CD14-positive monocyte (primary cell): ENCODE measurements at regions not wholly inside any gene's neighbourhood (a gene's known extent, or its start where the extent isn't known, plus 50 kb on each side); places are given as distances from the start of the nearest gene placed in this dataset.

Source experiments
- DNase-seq, 3 donors: peaks; one replicate each; pipeline ENCODE4 v3.0.0-alpha.2; 2011 to 2022
- H2AFZ ChIP-seq: 2 replicates; pipeline ENCODE4 v1.6.0; 2012; ENCODE audit warnings: mild to moderate bottlenecking, low read depth, low read length, inconsistent platforms; ENCODE audit not compliant: insufficient read depth, poor library complexity, severe bottlenecking
- H3K27ac ChIP-seq, 2 donors: 1 replicate in 1 of 2; 2 replicates in 1 of 2; pipeline ENCODE4 v1.5.1; 2012 to 2013; ENCODE audit warnings: low read length in 2 of 2, control low read depth in 1 of 2, inconsistent platforms in 1 of 2, low read depth in 1 of 2, mild to moderate bottlenecking in 1 of 2
- H3K27me3 ChIP-seq, 2 donors: one replicate each; pipeline versions ENCODE4 v1.6.0 to v1.6.1; 2011 to 2013; ENCODE audit warnings: low read length in 2 of 2; ENCODE audit not compliant: control insufficient read depth in 2 of 2, insufficient read depth in 2 of 2
- H3K36me3 ChIP-seq, 2 donors: replicated peaks in 1 of 2; 1 replicate in 1 of 2; 2 replicates in 1 of 2; pipeline versions ENCODE4 v1.5.1 to v1.6.1; 2012 to 2013; ENCODE audit warnings: low read length in 2 of 2, control low read depth in 1 of 2, inconsistent platforms in 1 of 2, mild to moderate bottlenecking in 1 of 2; ENCODE audit not compliant: insufficient read depth in 2 of 2, control insufficient read depth in 1 of 2
- H3K4me1 ChIP-seq, 2 donors: 1 replicate in 1 of 2; 2 replicates in 1 of 2; pipeline versions ENCODE4 v1.5.1 to v1.6.1; 2012 to 2013; ENCODE audit warnings: low read length in 2 of 2, control low read depth in 1 of 2, inconsistent platforms in 1 of 2, mild to moderate bottlenecking in 1 of 2, moderate library complexity in 1 of 2; ENCODE audit not compliant: insufficient read depth in 2 of 2, control insufficient read depth in 1 of 2
- H3K4me2 ChIP-seq: replicated peaks from 2 replicates; pipeline ENCODE3; 2012; ENCODE audit warnings: low read length, moderate library complexity, mild to moderate bottlenecking; ENCODE audit not compliant: poor library complexity, severe bottlenecking; ENCODE audit errors: extremely low read depth
- H3K4me3 ChIP-seq, 3 experiments: fragments of 200-600 bp in 1 of 3; sonication (generic) in 1 of 3; replicated peaks in 1 of 3; 1 replicate in 2 of 3; 2 replicates in 1 of 3; pipeline ENCODE4 v1.5.1; 2011 to 2013; ENCODE audit warnings: low read length in 3 of 3, mild to moderate bottlenecking in 3 of 3, control low read depth in 2 of 3, low read depth in 2 of 3, inconsistent platforms in 1 of 3, moderate library complexity in 1 of 3
- H3K79me2 ChIP-seq: 2 replicates; pipeline ENCODE4 v1.6.0; 2012; ENCODE audit warnings: mild to moderate bottlenecking, control low read depth, inconsistent platforms, low read length, moderate library complexity; ENCODE audit not compliant: insufficient read depth
- H3K9ac ChIP-seq: 2 replicates; pipeline ENCODE4 v1.6.0; 2017; ENCODE audit warnings: low read length, mild to moderate bottlenecking; ENCODE audit not compliant: insufficient read depth, poor library complexity, severe bottlenecking
- H3K9me3 ChIP-seq, 2 donors: replicated peaks in 1 of 2; 1 replicate in 1 of 2; 2 replicates in 1 of 2; pipeline versions ENCODE4 v1.5.1 to v1.6.1; 2012 to 2013; ENCODE audit warnings: low read length in 2 of 2, control low read depth in 1 of 2; ENCODE audit not compliant: control insufficient read depth in 1 of 2, insufficient read depth in 1 of 2
- H4K20me1 ChIP-seq: 2 replicates; pipeline ENCODE4 v1.6.0; 2012; ENCODE audit warnings: mild to moderate bottlenecking, low read length, control low read depth, moderate library complexity; ENCODE audit not compliant: insufficient read depth
- H3K27ac Mint-ChIP-seq, 7 donors: one replicate each; pipeline ENCODE4 v1.8.0; 2020; ENCODE audit warnings: mild to moderate bottlenecking in 7 of 7, mixed read lengths in 7 of 7, moderate library complexity in 6 of 7, inconsistent platforms in 2 of 7
- H3K27me3 Mint-ChIP-seq, 3 donors: one replicate each; pipeline ENCODE4 v1.8.0; 2021 to 2022; ENCODE audit warnings: low read depth in 3 of 3, mild to moderate bottlenecking in 3 of 3, mixed read lengths in 3 of 3, moderate library complexity in 3 of 3, inconsistent platforms in 1 of 3
- H3K36me3 Mint-ChIP-seq, 2 donors: one replicate each; pipeline ENCODE4 v1.8.0; 2020; ENCODE audit warnings: mixed read lengths in 2 of 2, inconsistent platforms in 1 of 2, mild to moderate bottlenecking in 1 of 2
- H3K4me1 Mint-ChIP-seq: one replicate; pipeline ENCODE4 v1.8.0; 2020; ENCODE audit warnings: mild to moderate bottlenecking, mixed read lengths
- H3K4me3 Mint-ChIP-seq, 2 donors: one replicate each; pipeline ENCODE4 v1.8.0; 2020; ENCODE audit warnings: mild to moderate bottlenecking in 2 of 2, mixed read lengths in 2 of 2, moderate library complexity in 1 of 2
- H3K9me3 Mint-ChIP-seq, 7 donors: one replicate each; pipeline ENCODE4 v1.8.0; 2020 to 2022; ENCODE audit warnings: mixed read lengths in 7 of 7, mild to moderate bottlenecking in 6 of 7, moderate library complexity in 6 of 7, inconsistent platforms in 2 of 7
- WGBS: methylation state at CpG from one replicate; pipeline ENCODE4 v1.1.5; 2013; ENCODE audit warnings: missing lambda C conversion rate; ENCODE audit not compliant: insufficient coverage; 5-methylcytosine and 5-hydroxymethylcytosine counted together
- intact Hi-C, 2 donors: fragments of 100-400 bp; cut with micrococcal nuclease; formaldehyde crosslinking; loops; one replicate each; pipeline versions ENCODE4 v1.15.0 to v1.15.1; 2023
- TF ChIP-seq, protein P1 (sequence below): fragments of 200-600 bp; IDR thresholded peaks from one replicate; pipeline ENCODE4 v1.8.0; 2022; ENCODE audit warnings: antibody characterized with exemption, mild to moderate bottlenecking

DNA sequence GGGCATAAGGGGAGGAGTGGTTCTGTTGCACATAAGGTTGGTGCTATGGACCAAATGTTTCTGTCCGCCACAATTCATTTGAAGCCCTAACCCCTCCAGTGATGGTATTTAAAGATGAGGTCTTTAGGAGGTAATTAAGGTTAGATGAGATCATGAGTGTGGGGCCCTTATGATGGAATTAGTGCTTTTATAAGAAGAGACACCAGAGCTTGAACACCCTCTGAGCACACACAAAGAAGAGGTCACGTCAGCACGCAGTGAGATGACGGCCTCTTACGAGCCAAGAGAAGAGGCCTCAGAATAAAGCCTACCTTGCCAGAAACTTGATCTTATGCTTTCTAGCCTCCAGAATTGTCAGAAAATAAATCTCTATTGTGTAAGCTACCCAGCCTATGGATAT, 386.4 kb upstream of the CYRIA start:
- no CpG with 5 or more reads among the region's 5 CpGs for WGBS
- intact Hi-C loops: no loop called here
- H3K36me3 ChIP-seq: no peaks in the 10 kb centered on the region
- TF ChIP-seq, protein P1, sequence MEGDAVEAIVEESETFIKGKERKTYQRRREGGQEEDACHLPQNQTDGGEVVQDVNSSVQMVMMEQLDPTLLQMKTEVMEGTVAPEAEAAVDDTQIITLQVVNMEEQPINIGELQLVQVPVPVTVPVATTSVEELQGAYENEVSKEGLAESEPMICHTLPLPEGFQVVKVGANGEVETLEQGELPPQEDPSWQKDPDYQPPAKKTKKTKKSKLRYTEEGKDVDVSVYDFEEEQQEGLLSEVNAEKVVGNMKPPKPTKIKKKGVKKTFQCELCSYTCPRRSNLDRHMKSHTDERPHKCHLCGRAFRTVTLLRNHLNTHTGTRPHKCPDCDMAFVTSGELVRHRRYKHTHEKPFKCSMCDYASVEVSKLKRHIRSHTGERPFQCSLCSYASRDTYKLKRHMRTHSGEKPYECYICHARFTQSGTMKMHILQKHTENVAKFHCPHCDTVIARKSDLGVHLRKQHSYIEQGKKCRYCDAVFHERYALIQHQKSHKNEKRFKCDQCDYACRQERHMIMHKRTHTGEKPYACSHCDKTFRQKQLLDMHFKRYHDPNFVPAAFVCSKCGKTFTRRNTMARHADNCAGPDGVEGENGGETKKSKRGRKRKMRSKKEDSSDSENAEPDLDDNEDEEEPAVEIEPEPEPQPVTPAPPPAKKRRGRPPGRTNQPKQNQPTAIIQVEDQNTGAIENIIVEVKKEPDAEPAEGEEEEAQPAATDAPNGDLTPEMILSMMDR: no peak
- no peaks in the 10 kb centered on the region for H3K4me1 ChIP-seq
- H3K27me3 ChIP-seq: no peaks in the 10 kb centered on the region
- no peaks in the 10 kb centered on the region for H3K4me1 Mint-ChIP-seq
- no peaks in the 10 kb centered on the region for H3K79me2 ChIP-seq
- no peak for DNase-seq
- no peak overlapping the region for H3K9ac ChIP-seq
- H3K9me3 ChIP-seq: no peaks in the 10 kb centered on the region
- H3K4me2 ChIP-seq: no peak overlapping the region
- no peak overlapping the region for H3K4me3 Mint-ChIP-seq
- H3K4me3 ChIP-seq: no peak overlapping the region
- H4K20me1 ChIP-seq: no peaks in the 10 kb centered on the region
- H3K9me3 Mint-ChIP-seq: peaks cover 0 to 3% (median 0%) of the 10 kb centered on the region in 7 donors
- no peak overlapping the region for H3K27ac Mint-ChIP-seq
- no peaks in the 10 kb centered on the region for H3K27me3 Mint-ChIP-seq
- H3K36me3 Mint-ChIP-seq: no peaks in the 10 kb centered on the region
- H3K27ac ChIP-seq: no peak overlapping the region
- H2AFZ ChIP-seq: no peak overlapping the region

GRCh38 chr2:17051538-17051937, 385.9 kb upstream of the CYRIA start:
- H4K20me1 ChIP-seq: no peaks in the 10 kb centered on the region
- Mint-ChIP-seq H3K4me1 (no peaks in the 10 kb centered on the region), H3K36me3 (no peaks in the 10 kb centered on the region), H3K27me3 (no peaks in the 10 kb centered on the region), H3K27ac (no peak overlapping the region), H3K4me3 (no peak overlapping the region), H3K9me3 (peaks cover 0 to 3% (median 0%) of the 10 kb centered on the region in 7 donors)
- no peak overlapping the region for H3K4me3 ChIP-seq
- H3K27me3 ChIP-seq: no peaks in the 10 kb centered on the region
- no peak overlapping the region for H3K9ac ChIP-seq
- H3K36me3 ChIP-seq: no peaks in the 10 kb centered on the region
- H3K9me3 ChIP-seq: no peaks in the 10 kb centered on the region
- no peak overlapping the region for H3K4me2 ChIP-seq
- no peaks in the 10 kb centered on the region for H3K79me2 ChIP-seq
- H3K27ac ChIP-seq: no peak overlapping the region
- H2AFZ ChIP-seq: no peak overlapping the region
- TF ChIP-seq, protein P1: no peak
- intact Hi-C loops: no loop called here
- H3K4me1 ChIP-seq: no peaks in the 10 kb centered on the region
- no peak for DNase-seq
